Peyer's patch (tissue), 4 donors: ENCODE measurements at regions not wholly inside any gene's neighbourhood (a gene's known extent, or its start where the extent isn't known, plus 50 kb on each side); places are given as distances from the start of the nearest gene placed in this dataset.

Source experiments
- CTCF ChIP-seq, 6 experiments: fragments of 450-650 bp in 4 of 6; fragments of 200-600 bp in 2 of 6; sonication (generic) in 1 of 6; IDR thresholded peaks; one replicate each; pipeline ENCODE4 v1.5.1; 2017 to 2019; ENCODE audit warnings: antibody characterized with exemption in 6 of 6, mild to moderate bottlenecking in 3 of 6, moderate library complexity in 1 of 6
- POLR2A ChIP-seq, 2 donors: fragments of 450-650 bp; IDR thresholded peaks; one replicate each; pipeline ENCODE4 v1.5.1; 2017; ENCODE audit warnings: antibody characterized with exemption in 2 of 2, mild to moderate bottlenecking in 2 of 2, moderate library complexity in 2 of 2

GRCh38 chr10:120398180-120398579 is 58.8 kb upstream of the PLPP4 start:
- TF ChIP-seq CTCF (IDR thresholded peaks at IDR 0.05), result no peak
- TF ChIP-seq POLR2A (IDR thresholded peaks at IDR 0.05), result no peak
